Ishikawa (cell line): ENCODE measurements at regions not wholly inside any gene's neighbourhood (a gene's known extent, or its start where the extent isn't known, plus 50 kb on each side); places are given as distances from the start of the nearest gene placed in this dataset.

Experiments
- CEBPB ChIP-seq: IDR thresholded peaks from 2 replicates; pipeline ENCODE4 v1.6.1; 2012
- CREB1 ChIP-seq: IDR thresholded peaks from 2 replicates; pipeline ENCODE4 v1.6.1; 2012; ENCODE audit warnings: low read depth
- EP300 ChIP-seq: IDR thresholded peaks from 2 replicates; pipeline ENCODE4 v1.6.1; 2012; ENCODE audit warnings: borderline replicate concordance
- MAX ChIP-seq: IDR thresholded peaks from 2 replicates; pipeline ENCODE4 v1.6.1; 2012
- NFIC ChIP-seq: IDR thresholded peaks from 2 replicates; pipeline ENCODE4 v1.6.1; 2012
- RAD21 ChIP-seq: IDR thresholded peaks from 2 replicates; pipeline ENCODE4 v1.6.1; 2012; ENCODE audit warnings: low read depth
- REST ChIP-seq: IDR thresholded peaks from 2 replicates; pipeline ENCODE4 v1.6.1; 2012; ENCODE audit warnings: low read depth, mild to moderate bottlenecking
- TAF1 ChIP-seq: IDR thresholded peaks from 2 replicates; pipeline ENCODE4 v1.6.1; 2012; ENCODE audit warnings: low read depth, mild to moderate bottlenecking
- TCF12 ChIP-seq: IDR thresholded peaks from 2 replicates; pipeline ENCODE4 v1.6.1; 2012; ENCODE audit warnings: low read depth
- TEAD4 ChIP-seq: IDR thresholded peaks from 2 replicates; pipeline ENCODE4 v1.6.1; 2012
- USF1 ChIP-seq: IDR thresholded peaks from 2 replicates; pipeline ENCODE4 v1.6.1; 2012
- YY1 ChIP-seq: IDR thresholded peaks from 2 replicates; pipeline ENCODE4 v1.6.1; 2012; ENCODE audit warnings: low read depth
- ZBTB7A ChIP-seq: IDR thresholded peaks from 2 replicates; pipeline ENCODE4 v1.6.1; 2012; ENCODE audit warnings: low read depth

GRCh38 chr5:67774267-67774552, 441.3 kb upstream of the PIK3R1 start:
- no peak for TF ChIP-seq REST
- no peak for TF ChIP-seq TCF12
- TF ChIP-seq RAD21: no peak
- TF ChIP-seq NFIC: no peak
- no peak for TF ChIP-seq YY1
- no peak for TF ChIP-seq CEBPB
- no peak for TF ChIP-seq MAX
- TF ChIP-seq ZBTB7A: no peak
- TF ChIP-seq USF1: no peak
- TF ChIP-seq TAF1: no peak
- TF ChIP-seq EP300: no peak
- no peak for TF ChIP-seq CREB1
- TF ChIP-seq TEAD4: no peak
